ENCODE measurements at regions not wholly inside any gene's neighbourhood (a gene's known extent, or its start where the extent isn't known, plus 50 kb on each side); places are given as distances from the start of the nearest gene placed in this dataset.

DNA sequence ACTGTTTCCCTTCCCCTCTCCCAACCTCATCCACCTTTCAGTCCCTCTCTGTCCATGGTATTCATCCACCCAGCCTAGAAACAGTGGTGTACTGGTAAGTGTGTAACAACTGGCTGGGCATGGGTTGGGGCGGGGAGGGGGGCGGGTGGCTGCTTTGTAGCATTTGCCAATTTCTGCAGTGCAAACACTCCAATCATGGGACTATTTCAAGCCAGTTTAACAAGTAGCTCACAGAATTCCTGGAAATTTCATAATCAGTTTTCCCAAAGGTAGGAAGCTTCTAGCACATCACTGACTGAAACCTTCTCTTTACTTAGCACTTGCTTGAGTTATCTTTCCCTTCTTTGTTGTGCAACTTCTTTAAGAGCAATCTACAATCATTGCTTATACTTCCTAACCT, 100.8 kb upstream of the WASF3 start:
- no peak for DNase-seq

DNA sequence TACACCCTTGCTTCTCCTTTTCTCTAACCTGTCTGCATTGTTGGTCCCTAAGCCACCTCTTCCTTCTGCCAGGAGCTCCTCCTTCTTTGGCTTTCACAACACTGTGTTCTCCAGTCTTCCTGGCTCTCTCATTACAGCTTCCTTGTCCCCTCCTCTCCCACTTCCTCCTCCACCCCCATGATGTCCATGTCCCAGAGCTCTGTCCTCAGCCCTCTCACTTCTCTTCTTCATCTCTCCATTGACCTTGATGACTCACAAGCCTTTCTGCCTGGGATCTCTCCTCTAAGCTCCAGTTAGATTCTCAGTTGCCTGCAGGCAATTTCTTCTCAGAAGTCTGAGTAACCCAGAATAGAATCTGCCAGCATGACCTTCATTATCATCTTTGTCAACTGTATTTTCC, 100.3 kb upstream of the WASF3 start:
- no peak for DNase-seq

DNA sequence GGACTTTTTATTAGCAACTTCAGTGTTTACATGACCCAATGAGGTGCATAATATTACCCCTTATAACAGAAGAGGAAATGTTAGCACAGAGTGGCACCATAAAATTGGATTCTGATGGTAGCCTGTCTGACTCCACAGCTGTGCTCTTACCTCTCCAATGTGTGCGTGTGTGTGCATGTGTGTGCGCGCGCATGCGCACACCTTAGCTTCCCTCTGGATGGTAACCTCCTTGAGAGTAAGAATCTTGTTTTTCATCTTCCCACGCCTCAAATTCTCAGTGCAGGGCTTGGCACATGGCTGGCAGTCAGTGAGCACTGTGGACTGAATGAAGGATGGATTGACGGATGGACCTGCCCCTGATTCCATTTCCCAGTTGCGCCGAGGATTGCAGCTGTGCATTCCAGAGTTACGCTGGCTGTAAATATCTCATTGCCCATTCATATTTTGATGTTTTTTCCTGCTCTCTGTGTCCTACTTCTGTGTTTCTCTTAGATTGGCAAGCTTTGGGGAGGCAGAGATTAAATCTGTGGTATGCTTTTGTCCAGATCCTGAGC, 99.2 kb upstream of the WASF3 start:
- DNase-seq, result no peak

DNA sequence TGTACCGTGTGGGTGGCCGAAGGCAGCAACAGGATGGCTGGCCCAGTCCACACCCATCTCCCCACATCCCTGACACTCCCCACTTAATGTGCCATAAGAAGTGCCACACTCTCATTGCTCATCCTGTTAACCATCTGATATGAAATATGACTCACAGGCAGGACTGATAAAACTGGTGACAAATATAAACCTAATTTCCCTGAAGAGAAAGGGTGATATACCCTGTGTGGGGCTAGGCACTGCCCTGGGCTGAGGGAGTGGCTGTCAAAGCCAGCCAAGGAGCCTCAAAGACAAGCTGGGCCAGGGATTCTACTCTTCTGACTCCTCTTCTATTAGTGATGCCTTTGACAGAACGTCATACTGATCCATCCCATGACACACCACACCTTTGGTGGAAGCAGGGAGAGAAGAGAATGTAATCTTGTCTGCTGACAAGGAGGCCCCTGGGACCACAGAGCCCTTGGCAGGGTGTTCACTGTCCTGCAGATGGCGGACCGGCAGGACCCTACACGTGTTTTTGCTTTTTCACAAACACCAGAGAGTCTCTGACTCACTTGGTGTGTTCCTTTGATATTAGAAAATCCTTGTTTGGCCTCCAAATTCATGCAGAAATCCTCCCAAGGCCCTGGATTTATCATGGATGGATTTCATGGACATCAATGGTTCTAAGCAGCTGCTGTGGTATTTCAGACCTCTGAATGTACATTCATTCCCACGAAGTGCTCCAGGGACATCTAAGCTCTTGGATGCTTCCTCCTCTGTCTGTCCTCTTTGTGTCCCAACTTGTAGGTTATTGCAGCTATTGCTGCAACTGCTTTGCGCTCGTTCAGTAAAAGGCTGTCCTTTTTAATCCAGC, 98.0 kb upstream of the WASF3 start:
- no peak for DNase-seq

DNA sequence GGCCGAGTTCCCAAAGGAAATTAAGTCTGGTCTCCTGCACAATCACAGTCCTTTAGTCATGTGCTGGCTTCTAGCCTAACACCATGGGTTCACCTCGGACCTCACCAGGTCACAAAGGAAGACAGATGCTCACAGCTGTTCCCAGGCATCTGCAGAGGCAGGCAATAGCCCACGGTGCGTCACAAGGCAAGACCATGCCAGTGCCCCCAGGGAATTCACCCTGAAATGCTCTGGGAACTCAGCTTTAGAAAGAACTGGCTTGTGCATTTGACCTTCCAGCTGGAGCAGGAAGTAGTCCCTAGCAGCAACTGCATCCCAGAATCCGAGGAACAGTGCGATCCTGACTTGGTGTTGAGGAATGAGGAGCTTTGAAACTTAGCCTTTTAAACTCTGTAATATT, 96.8 kb upstream of the WASF3 start:
- no peak for DNase-seq

DNA sequence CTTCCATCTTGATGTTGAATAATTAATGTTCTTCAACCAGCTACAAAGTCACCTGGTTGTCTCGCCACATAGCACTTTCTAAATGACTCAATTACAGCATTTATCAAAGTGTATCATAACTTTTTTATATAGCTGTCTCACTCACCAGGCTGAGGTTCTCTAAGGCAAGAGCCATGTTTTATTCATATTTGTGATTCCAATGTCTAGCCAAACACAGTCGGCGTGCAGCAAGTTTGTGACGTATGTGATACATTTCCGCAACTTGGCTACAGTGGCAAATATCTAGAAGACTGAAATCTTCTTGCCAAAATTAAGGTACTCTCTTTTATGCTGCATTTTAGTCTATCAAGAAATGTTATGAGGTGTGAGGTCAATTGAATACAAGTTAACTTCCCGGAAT, 94.2 kb upstream of the WASF3 start:
- DNase-seq, result no peak

DNA sequence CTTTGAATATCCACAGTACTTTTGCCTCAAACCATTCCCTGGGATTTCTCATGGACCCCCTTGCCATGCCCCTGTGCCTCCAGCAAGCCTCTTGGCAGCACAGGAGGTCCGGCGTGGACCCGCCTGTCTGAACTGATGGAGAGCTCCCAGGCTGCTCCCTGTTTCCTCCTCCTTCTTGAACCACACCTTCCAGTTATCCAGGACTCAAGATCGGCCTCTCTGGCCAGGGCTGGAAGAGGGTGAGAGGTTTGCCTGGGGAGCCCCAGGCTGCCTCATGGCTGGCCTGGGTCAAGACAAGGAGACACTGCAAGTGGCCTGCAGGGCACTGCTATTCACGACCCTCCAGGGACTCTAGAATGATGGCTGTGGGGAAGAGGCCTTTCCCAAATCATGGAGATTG, 93.6 kb upstream of the WASF3 start:
- no peak for DNase-seq

DNA sequence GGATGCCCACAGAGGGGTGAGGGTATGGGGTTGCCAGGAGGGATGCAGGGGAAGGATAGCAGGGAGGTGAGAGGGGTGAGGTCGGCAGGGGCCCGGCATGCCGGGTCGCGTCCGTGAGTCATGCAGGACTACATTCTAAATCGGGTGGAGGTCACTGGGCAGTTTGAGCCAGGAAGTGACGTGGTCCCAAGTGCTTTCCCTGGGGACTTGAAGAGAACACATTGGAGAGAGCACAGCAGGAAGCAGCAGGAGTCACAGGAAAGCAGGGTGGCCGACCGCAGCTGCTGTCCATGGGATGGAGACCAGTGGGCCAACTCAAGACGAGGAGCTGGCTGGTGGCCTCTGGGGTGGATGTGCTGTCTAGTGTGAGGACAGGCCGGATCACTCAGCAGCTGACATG, 92.0 kb upstream of the WASF3 start:
- no peak for DNase-seq

DNA sequence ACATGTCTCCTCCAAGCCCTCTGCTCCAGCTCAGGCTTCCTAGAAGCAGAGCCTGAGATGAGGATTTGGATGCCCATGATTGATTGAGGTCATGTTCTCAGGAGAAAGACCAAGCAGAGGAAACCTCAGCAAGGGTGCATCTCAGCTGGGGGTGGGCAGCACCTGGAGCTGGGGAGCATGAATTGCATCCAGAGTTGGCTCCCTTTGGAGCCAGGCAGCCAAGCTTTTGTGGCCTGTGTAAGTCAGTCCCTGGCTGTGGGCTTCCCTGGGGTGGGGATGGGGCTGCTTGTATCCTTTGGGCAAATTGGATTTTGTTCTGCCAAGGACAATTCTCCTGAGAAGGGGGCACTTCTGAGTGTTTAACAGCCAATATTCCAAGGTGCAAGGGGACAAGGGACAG, 91.5 kb upstream of the WASF3 start:
- no peak for DNase-seq

DNA sequence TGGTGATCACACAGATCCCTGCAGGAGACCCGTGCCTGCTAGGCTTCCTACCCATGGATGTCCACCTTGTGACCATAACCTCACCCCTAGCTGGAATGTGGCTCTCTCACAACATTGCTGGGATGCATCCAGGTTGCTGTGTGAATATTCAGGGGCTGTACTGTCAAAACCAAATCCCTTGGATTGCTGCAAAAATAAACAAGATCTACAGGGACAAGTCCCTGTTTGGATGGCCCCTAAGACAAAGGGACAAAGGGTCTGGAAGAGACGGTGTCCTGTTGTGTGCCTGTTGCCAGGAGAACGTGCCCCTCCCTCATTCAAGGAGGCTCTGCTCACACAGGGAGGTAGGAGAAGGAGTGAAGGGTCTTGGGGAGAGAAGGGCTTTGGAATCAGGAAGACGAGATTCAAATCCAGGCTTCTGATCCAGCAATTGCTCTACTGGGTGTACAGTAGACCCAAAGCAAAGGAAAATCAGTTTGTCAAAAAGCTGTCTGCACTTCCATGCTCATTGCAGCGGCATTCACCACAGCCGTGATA, 89.2 kb upstream of the WASF3 start:
- DNase-seq, result no peak

DNA sequence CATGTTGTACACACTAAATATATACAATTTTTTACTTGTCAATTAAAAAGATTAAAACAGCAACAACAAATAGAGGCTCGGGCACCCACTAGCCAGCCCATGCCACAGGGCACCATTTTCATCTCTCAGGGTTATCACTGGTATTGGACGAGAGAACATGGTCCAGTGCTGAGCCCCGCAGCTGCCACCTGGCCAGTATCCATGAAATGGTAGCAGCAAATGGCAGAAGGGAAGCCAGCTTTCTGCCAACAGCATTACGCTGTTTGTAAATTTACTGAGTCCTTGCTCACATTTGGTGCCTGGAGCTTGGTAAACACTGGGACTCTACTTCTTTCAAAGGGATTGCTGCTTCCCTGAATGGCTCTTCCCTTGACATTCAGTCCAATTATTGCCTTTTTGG, 87.9 kb upstream of the WASF3 start:
- DNase-seq, result no peak

DNA sequence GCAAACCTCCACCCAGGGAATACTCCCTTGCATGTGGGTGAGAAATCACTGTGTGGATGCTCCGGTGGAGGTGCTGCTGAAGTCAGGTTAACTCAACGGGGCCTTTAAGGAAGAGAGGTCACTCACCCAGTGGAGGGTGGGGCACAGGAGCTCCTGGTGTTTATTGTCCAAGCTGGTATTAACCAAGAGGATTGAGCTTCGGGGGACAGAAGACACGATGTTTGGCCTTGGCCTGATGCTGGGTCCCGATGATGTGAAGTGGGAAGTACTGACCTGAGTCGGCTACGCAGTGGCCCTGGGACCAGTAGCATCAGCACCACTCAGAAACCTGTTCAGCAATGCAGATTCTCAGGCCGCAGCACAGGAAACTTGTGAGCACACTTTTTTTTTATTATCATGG, 85.7 kb upstream of the WASF3 start:
- DNase-seq, result no peak

DNA sequence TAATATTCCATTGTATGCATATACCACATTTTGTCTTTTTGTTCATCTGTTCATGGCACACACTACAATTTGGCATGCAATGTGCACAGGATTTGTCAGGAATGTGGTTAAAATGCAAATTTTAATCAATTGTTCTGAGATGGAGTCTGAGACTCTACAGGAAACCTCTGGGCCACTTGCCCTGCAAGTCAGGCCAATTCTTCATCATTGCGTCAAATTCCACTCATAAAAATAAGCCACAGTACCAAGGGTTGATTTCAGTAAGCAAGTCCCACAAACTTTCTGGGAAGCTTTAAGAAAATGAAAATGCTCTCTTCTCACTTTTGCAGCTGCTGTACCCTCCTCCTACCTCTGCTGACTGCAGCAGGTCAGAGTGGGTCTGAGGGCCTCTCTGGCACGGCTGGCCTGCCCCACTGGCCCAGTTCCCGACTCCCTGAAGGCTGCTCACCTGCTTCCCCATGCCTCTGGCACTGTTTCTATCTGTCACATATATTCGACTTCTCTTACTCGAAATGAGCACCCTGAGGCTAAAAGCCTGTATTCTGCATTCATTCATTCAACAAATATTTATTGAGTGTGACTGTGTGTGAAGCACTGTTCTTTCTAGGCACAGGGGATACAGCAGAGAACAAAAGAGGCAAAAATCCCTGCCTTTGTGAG, 83.8 kb upstream of the WASF3 start:
- no peak for DNase-seq

DNA sequence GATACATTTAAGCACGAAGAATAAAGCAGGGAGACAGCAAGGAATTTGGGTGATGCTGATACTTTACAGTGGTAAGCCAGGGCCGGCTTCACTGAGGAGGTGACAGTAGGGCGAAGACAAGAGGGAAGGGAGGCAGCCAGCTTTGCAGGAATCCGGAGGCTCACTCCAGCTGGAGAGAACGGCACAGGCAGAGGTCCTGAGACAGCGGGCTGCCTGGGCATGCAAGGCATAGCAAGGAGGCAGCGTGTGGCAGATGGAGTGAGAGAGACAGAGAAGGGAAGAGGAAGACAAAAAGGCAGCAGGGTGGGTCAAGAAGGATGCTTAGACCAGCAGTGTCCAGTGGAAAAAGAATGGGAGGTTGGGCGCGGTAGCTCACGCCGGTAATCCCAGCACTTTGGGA, 83.2 kb upstream of the WASF3 start:
- no peak for DNase-seq

DNA sequence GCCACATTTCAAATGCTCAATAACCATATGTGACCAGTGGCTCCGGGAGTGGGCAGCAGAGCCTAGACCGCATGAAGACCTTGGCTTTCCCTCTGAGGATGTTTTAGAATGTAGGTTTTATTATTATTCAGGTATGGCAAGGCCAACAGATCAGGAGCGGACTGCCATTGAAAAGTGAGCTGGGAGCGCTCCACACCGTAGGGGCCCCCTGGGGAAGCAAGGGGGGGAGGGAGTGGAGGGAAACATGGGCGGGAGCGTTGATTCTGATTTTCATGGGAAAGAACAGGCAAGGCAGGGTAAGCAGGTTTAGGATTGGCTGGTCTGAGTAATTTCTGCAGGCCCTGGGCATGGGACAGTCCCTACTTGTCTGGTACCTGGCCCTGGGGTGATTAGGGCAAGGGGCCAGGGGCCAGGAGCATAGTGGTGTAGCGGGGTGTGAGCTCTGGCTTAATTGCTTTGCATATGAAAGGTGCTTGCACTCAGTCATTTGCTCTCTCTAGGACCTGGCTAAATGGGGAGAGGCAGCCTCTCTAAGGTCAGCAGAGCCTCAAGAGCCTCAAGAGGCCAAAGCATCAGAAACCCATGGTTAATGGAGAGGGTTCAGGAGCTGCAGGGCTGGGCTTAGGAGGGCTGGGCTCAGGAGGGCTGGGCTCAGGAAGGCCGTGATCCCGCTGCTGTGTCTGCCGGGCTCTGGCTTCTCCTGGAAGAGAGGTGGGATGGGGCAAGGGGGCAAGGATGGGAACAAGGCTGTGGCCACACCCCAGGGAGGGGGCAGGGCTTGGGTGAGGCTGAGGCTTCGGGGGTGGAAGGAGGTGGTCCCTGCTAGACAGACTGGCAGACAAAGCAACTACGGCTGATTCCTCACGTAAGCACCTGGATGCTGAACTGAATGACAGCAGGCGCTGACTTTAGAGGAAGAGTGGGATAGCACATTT, 82.0 kb upstream of the WASF3 start:
- no peak for DNase-seq

DNA sequence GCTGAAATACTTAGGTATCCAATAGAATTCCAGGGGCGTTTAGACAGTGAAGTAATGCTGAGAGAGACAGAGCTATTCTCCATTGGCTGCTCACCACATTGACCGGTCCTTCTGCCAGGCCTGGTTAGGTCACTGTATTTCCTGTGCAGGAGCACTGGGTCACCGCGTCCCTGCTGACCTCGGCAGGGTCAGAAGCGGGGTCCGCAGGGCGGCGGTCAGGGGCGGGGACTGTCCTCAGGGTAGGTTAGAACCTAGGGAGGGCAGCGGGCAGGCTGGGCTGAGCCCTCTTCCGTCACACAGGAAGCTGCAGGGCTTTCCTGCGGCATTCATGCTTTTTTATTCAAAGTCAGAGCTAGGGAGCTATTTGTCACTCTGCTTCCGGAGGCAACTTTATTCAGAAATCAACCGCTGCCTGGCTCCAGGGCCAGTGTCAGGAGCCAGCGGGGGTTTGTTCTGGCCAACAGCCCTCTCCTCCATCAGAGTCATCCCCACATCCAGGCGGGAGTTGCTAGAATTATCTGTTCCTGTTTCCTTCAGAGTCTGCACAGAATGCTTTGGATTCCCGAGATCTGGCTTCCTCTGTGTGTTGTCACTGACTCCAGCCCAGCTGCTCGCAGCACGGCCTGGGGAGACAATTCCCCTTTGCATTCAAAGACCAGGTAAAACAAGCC, 81.2 kb upstream of the WASF3 start:
- DNase-seq, result no peak

DNA sequence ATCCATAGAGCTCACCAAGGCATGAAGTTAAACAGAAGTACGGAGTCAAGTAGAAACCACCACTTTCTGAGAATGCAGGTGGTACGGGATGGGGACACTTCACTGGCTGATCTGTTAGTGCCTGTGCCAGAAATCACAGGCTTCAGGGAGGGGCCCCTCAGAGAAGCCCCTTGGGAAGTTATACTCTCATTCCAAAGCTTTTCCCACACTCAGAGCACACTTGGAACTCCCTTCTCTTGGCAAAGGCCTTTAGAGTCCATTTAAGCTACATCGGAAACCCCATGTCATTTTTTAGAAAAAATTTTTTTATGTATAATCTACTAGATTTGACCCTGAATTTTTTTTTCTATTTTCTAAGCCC, 80.7 kb upstream of the WASF3 start:
- no peak for DNase-seq

DNA sequence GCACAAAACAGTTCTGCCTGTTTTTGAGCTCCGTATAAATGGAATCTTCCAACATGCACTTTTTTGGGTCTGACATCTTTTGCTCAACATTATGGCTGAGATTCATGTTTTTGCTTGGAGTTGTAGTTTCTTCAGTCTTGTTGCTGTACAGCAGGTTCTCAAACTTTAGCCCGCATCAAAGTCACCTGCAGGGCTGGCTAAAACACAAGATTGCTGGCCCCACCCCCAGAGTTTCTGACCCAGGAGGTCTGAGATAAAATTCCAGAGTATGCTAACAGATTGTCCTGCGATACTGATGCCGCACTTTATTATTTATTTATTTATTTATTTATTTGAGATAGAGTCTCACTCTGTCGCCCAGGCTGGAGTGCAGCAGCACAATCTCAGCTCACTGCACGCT, 79.8 kb upstream of the WASF3 start:
- DNase-seq, result no peak

DNA sequence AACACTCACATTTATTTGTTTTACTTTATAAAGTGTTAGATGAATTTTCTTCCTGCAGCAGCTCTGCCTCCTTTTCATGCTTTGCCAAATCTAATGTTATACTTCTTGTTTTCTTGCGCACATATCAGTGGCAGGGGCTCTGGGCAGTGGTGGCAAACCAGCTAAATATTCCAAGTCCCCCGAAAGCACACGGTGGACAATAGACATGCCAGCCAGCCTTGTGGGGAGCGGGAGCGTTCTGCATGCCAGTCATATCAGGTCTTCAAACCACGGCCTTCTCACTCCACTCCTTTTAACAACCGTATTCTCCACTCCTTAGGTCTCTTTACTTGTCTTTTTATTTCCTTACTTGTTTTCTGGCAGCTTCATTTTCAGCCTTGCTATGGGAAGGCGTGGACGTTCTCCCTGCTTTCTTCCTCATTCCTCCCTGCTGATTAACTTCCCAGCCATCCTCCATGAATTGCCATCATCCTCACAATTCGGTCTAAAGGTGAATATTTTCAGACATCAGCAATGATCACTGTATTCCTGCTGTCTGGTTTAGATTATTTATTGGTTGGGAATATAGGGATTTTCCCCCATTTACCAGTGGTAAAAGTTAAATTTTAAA, 77.1 kb upstream of the WASF3 start:
- DNase-seq, result no peak

DNA sequence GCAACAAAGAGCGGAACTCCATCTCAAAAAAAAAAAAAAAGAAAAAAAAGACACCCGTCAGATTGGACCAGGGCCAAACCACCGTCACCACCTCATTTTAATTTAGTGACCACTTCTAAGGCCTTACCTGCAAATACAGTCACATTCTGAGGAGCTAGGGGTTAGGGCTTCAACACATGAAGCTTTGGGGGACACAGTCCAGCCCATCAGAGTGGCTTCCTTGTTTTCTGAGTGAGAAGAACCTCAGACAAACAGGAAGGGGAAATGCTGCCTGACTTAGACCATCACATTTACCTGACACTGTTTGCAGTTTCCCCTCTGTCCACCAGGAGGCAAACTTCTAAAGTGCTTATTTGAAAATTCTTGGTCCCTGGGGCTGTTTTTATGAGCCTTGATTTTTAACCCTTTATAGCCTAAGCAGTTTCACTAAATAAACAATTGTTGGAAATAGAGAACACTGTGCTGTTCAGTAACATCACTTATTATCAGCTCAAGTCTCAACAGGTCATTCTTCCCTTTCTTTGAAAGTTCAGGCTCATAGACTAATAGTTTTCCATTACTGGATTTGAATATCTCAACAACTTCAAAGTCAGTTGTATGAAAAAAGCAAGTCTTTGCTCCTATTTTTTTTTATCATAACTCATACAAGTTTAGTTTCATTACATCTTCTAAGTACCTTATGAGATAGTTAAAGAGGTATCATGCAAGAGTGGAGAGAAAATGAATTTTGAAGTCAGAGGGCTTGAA, 74.9 kb upstream of the WASF3 start:
- peak; percentile 33 for DNase-seq

DNA sequence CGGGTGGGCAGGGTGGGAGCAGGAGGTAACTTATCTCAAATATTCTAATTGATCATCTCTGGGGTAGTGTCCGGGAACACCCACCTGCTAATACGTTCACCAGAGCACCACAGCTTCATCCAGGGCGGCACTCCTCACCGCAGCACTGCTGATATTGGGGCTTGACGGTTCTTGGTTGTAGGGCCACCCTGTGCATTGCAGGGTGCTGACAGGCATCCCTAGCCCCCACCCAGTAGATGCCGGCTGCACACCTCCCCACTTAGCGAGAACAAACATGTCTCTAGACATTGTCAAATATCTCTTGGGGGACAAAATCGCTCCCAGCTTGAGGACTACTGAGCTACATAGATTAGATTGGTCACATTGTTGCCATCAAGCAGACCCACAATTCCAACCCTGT, 73.9 kb upstream of the WASF3 start:
- no peak for DNase-seq

All from NCI-H2171 treated with DMSO at 0.1 percent for 48 hours (cell line).